ENCODE measurements at regions not wholly inside any gene's neighbourhood (a gene's known extent, or its start where the extent isn't known, plus 50 kb on each side); places are given as distances from the start of the nearest gene placed in this dataset.

GRCh38 chr5:143701493-143701892 is 110.5 kb upstream of the HMHB1 start:
- no peak overlapping the region for H3K23ac ChIP-seq (ENCODE audit: low read length)
- H3K9ac ChIP-seq (ENCODE audit: low read length) = no peak overlapping the region
- no peak overlapping the region for H2AK5ac ChIP-seq (ENCODE audit: low read length)
- H3K27me3 ChIP-seq (ENCODE audit: insufficient read depth, low read length, poor library complexity) = no peaks in the 10 kb centered on the region
- no peak overlapping the region for H2BK120ac ChIP-seq (ENCODE audit: low read depth, low read length)
- H2BK15ac ChIP-seq (replicated peaks; ENCODE audit: low read depth) = no peak overlapping the region
- no peak overlapping the region for H3K18ac ChIP-seq (ENCODE audit: low read length)
- WGBS (ENCODE audit: extremely low coverage, insufficient coverage, low lambda C conversion rate) = no CpG with 5 or more reads among the region's 1 CpG
- H3K4me3 ChIP-seq (ENCODE audit: low read length) = no peak overlapping the region
- no peak for DNase-seq
- H3K27ac ChIP-seq (ENCODE audit: low read depth, low read length) = no peak overlapping the region
- no peak overlapping the region for H3K4me2 ChIP-seq (ENCODE audit: low read length)
- H3K36me3 ChIP-seq (ENCODE audit: control insufficient read depth, insufficient read depth, low read length) = no peaks in the 10 kb centered on the region
- H4K5ac ChIP-seq (ENCODE audit: low read length) = no peak overlapping the region
- no peak overlapping the region for H3K56ac ChIP-seq (ENCODE audit: low read length)
- no peaks in the 10 kb centered on the region for H3K79me1 ChIP-seq (ENCODE audit: low read length)
- no peaks in the 10 kb centered on the region for H3K79me2 ChIP-seq (ENCODE audit: control insufficient read depth, insufficient read depth, low read length)
- H4K8ac ChIP-seq (ENCODE audit: low read depth, low read length) = no peak overlapping the region
- H2BK5ac ChIP-seq (ENCODE audit: low read length) = no peak overlapping the region
- no peaks in the 10 kb centered on the region for H3K4me1 ChIP-seq (ENCODE audit: control insufficient read depth, low read depth, low read length)
- no peak overlapping the region for H3K4ac ChIP-seq (ENCODE audit: low read depth, low read length)

GRCh38 chr5:143700994-143701393 is 111.0 kb upstream of the HMHB1 start:
- Histone ChIP-seq H3K4me2 (ENCODE audit: low read length) (no peak overlapping the region), H3K9ac (ENCODE audit: low read length) (no peak overlapping the region), H3K4ac (ENCODE audit: low read depth, low read length) (no peak overlapping the region), H2AK5ac (ENCODE audit: low read length) (no peak overlapping the region), H2BK5ac (ENCODE audit: low read length) (no peak overlapping the region), H3K56ac (ENCODE audit: low read length) (no peak overlapping the region), H3K79me2 (ENCODE audit: control insufficient read depth, insufficient read depth, low read length) (no peaks in the 10 kb centered on the region), H3K36me3 (ENCODE audit: control insufficient read depth, insufficient read depth, low read length) (no peaks in the 10 kb centered on the region), H3K27me3 (ENCODE audit: insufficient read depth, low read length, poor library complexity) (no peaks in the 10 kb centered on the region), H3K23ac (ENCODE audit: low read length) (no peak overlapping the region), H3K4me1 (ENCODE audit: control insufficient read depth, low read depth, low read length) (no peaks in the 10 kb centered on the region), H4K8ac (ENCODE audit: low read depth, low read length) (no peak overlapping the region), H3K27ac (ENCODE audit: low read depth, low read length) (no peak overlapping the region), H3K79me1 (ENCODE audit: low read length) (no peaks in the 10 kb centered on the region), H4K5ac (ENCODE audit: low read length) (no peak overlapping the region), H2BK15ac (replicated peaks; ENCODE audit: low read depth) (no peak overlapping the region), H3K4me3 (ENCODE audit: low read length) (no peak overlapping the region), H3K18ac (ENCODE audit: low read length) (no peak overlapping the region), H2BK120ac (ENCODE audit: low read depth, low read length) (no peak overlapping the region)
- no CpG with 5 or more reads among the region's 2 CpGs for WGBS (ENCODE audit: extremely low coverage, insufficient coverage, low lambda C conversion rate)
- DNase-seq = no peak

GRCh38 chr5:143699121-143699520 is 112.8 kb upstream of the HMHB1 start:
- whole genome bisulfite sequencing (ENCODE audit: extremely low coverage, insufficient coverage, low lambda C conversion rate) = no CpG with 5 or more reads among the region's 1 CpG
- H4K5ac ChIP-seq (ENCODE audit: low read length) = no peak overlapping the region
- H3K56ac ChIP-seq (ENCODE audit: low read length) = no peak overlapping the region
- no peak for DNase-seq
- H3K79me1 ChIP-seq (ENCODE audit: low read length) = no peaks in the 10 kb centered on the region
- H2AK5ac ChIP-seq (ENCODE audit: low read length) = no peak overlapping the region
- H2BK120ac ChIP-seq (ENCODE audit: low read depth, low read length) = no peak overlapping the region
- no peak overlapping the region for H3K27ac ChIP-seq (ENCODE audit: low read depth, low read length)
- H3K18ac ChIP-seq (ENCODE audit: low read length) = no peak overlapping the region
- no peak overlapping the region for H3K4ac ChIP-seq (ENCODE audit: low read depth, low read length)
- H3K36me3 ChIP-seq (ENCODE audit: control insufficient read depth, insufficient read depth, low read length) = no peaks in the 10 kb centered on the region
- no peak overlapping the region for H3K23ac ChIP-seq (ENCODE audit: low read length)
- H3K9ac ChIP-seq (ENCODE audit: low read length) = no peak overlapping the region
- H2BK15ac ChIP-seq (replicated peaks; ENCODE audit: low read depth) = no peak overlapping the region
- no peaks in the 10 kb centered on the region for H3K79me2 ChIP-seq (ENCODE audit: control insufficient read depth, insufficient read depth, low read length)
- no peak overlapping the region for H3K4me3 ChIP-seq (ENCODE audit: low read length)
- H3K27me3 ChIP-seq (ENCODE audit: insufficient read depth, low read length, poor library complexity) = no peaks in the 10 kb centered on the region
- no peak overlapping the region for H3K4me2 ChIP-seq (ENCODE audit: low read length)
- H4K8ac ChIP-seq (ENCODE audit: low read depth, low read length) = no peak overlapping the region
- H2BK5ac ChIP-seq (ENCODE audit: low read length) = no peak overlapping the region
- H3K4me1 ChIP-seq (ENCODE audit: control insufficient read depth, low read depth, low read length) = peaks cover 3% of the 10 kb centered on the region

- Histone ChIP-seq H3K36me3 (ENCODE audit: control insufficient read depth, insufficient read depth, low read length) (no peaks in the 10 kb centered on the region), H3K79me2 (ENCODE audit: control insufficient read depth, insufficient read depth, low read length) (no peaks in the 10 kb centered on the region), H3K4me1 (ENCODE audit: control insufficient read depth, low read depth, low read length) (peaks cover 5% of the 10 kb centered on the region), H3K9ac (ENCODE audit: low read length) (no peak overlapping the region), H3K4ac (ENCODE audit: low read depth, low read length) (no peak overlapping the region), H3K79me1 (ENCODE audit: low read length) (no peaks in the 10 kb centered on the region), H3K4me3 (ENCODE audit: low read length) (no peak overlapping the region), H2BK15ac (replicated peaks; ENCODE audit: low read depth) (no peak overlapping the region), H3K27ac (ENCODE audit: low read depth, low read length) (no peak overlapping the region), H4K5ac (ENCODE audit: low read length) (no peak overlapping the region), H3K18ac (ENCODE audit: low read length) (no peak overlapping the region), H3K23ac (ENCODE audit: low read length) (no peak overlapping the region), H2AK5ac (ENCODE audit: low read length) (no peak overlapping the region), H2BK120ac (ENCODE audit: low read depth, low read length) (no peak overlapping the region), H3K27me3 (ENCODE audit: insufficient read depth, low read length, poor library complexity) (no peaks in the 10 kb centered on the region), H3K56ac (ENCODE audit: low read length) (no peak overlapping the region), H2BK5ac (ENCODE audit: low read length) (no peak overlapping the region), H4K8ac (ENCODE audit: low read depth, low read length) (no peak overlapping the region), H3K4me2 (ENCODE audit: low read length) (no peak overlapping the region)
- WGBS (ENCODE audit: extremely low coverage, insufficient coverage, low lambda C conversion rate) = no CpG with 5 or more reads among the region's 3 CpGs
- no peak for DNase-seq
Measured at GRCh38 chr5:143698574-143698973, 113.4 kb upstream of the HMHB1 start.

- Histone ChIP-seq H2AK5ac (ENCODE audit: low read length) (no peak overlapping the region), H3K18ac (ENCODE audit: low read length) (no peak overlapping the region), H3K56ac (ENCODE audit: low read length) (no peak overlapping the region), H3K23ac (ENCODE audit: low read length) (no peak overlapping the region), H3K27ac (ENCODE audit: low read depth, low read length) (no peak overlapping the region), H3K4me3 (ENCODE audit: low read length) (no peak overlapping the region), H3K4me1 (ENCODE audit: control insufficient read depth, low read depth, low read length) (peaks cover 5% of the 10 kb centered on the region), H4K8ac (ENCODE audit: low read depth, low read length) (no peak overlapping the region), H3K79me2 (ENCODE audit: control insufficient read depth, insufficient read depth, low read length) (no peaks in the 10 kb centered on the region), H4K5ac (ENCODE audit: low read length) (no peak overlapping the region), H3K27me3 (ENCODE audit: insufficient read depth, low read length, poor library complexity) (no peaks in the 10 kb centered on the region), H3K4ac (ENCODE audit: low read depth, low read length) (no peak overlapping the region), H3K36me3 (ENCODE audit: control insufficient read depth, insufficient read depth, low read length) (no peaks in the 10 kb centered on the region), H3K4me2 (ENCODE audit: low read length) (no peak overlapping the region), H2BK120ac (ENCODE audit: low read depth, low read length) (no peak overlapping the region), H2BK15ac (replicated peaks; ENCODE audit: low read depth) (no peak overlapping the region), H3K79me1 (ENCODE audit: low read length) (no peaks in the 10 kb centered on the region), H3K9ac (ENCODE audit: low read length) (no peak overlapping the region), H2BK5ac (ENCODE audit: low read length) (no peak overlapping the region)
- no CpG with 5 or more reads among the region's 4 CpGs for WGBS (ENCODE audit: extremely low coverage, insufficient coverage, low lambda C conversion rate)
- DNase-seq = no peak
Measured at GRCh38 chr5:143696921-143697320, 115.0 kb upstream of the HMHB1 start.

GRCh38 chr5:143695941-143696340 is 116.0 kb upstream of the HMHB1 start:
- Histone ChIP-seq H2BK5ac (ENCODE audit: low read length) (no peak overlapping the region), H3K9ac (ENCODE audit: low read length) (no peak overlapping the region), H4K8ac (ENCODE audit: low read depth, low read length) (no peak overlapping the region), H3K27ac (ENCODE audit: low read depth, low read length) (no peak overlapping the region), H2BK15ac (replicated peaks; ENCODE audit: low read depth) (no peak overlapping the region), H3K4me1 (ENCODE audit: control insufficient read depth, low read depth, low read length) (peaks cover 5% of the 10 kb centered on the region), H2AK5ac (ENCODE audit: low read length) (no peak overlapping the region), H4K5ac (ENCODE audit: low read length) (no peak overlapping the region), H3K36me3 (ENCODE audit: control insufficient read depth, insufficient read depth, low read length) (no peaks in the 10 kb centered on the region), H3K27me3 (ENCODE audit: insufficient read depth, low read length, poor library complexity) (no peaks in the 10 kb centered on the region), H3K23ac (ENCODE audit: low read length) (no peak overlapping the region), H3K4ac (ENCODE audit: low read depth, low read length) (no peak overlapping the region), H3K56ac (ENCODE audit: low read length) (no peak overlapping the region), H3K79me2 (ENCODE audit: control insufficient read depth, insufficient read depth, low read length) (no peaks in the 10 kb centered on the region), H3K4me2 (ENCODE audit: low read length) (no peak overlapping the region), H3K79me1 (ENCODE audit: low read length) (no peaks in the 10 kb centered on the region), H2BK120ac (ENCODE audit: low read depth, low read length) (no peak overlapping the region), H3K18ac (ENCODE audit: low read length) (no peak overlapping the region), H3K4me3 (ENCODE audit: low read length) (no peak overlapping the region)
- DNase-seq = no peak
- WGBS (ENCODE audit: extremely low coverage, insufficient coverage, low lambda C conversion rate) = no CpG with 5 or more reads among the region's 1 CpG

Measured in mesendoderm (in vitro differentiated cells).